Endodermal cell (in vitro differentiated cells): ENCODE measurements at regions not wholly inside any gene's neighbourhood (a gene's known extent, or its start where the extent isn't known, plus 50 kb on each side); places are given as distances from the start of the nearest gene placed in this dataset.

Experiments used
- DNase-seq: peaks from one replicate; pipeline ENCODE4 v3.0.0-alpha.2; 2017
- H3K27ac ChIP-seq: 2 replicates; pipeline ENCODE4 v1.5.1; 2013; ENCODE audit warnings: mild to moderate bottlenecking, low read depth, low read length, moderate library complexity
- H3K27me3 ChIP-seq: 2 replicates; pipeline ENCODE4 v1.6.1; 2013; ENCODE audit warnings: mild to moderate bottlenecking, low read length, moderate library complexity; ENCODE audit not compliant: insufficient read depth, control insufficient read depth, poor library complexity, severe bottlenecking
- H3K36me3 ChIP-seq: 2 replicates; pipeline ENCODE4 v1.7.0; 2013; ENCODE audit warnings: mild to moderate bottlenecking, low read length, moderate library complexity; ENCODE audit not compliant: control insufficient read depth, insufficient read depth
- H3K4me1 ChIP-seq: one replicate; pipeline ENCODE4 v1.7.0; 2013; ENCODE audit warnings: low read length; ENCODE audit not compliant: control insufficient read depth, insufficient read depth
- H3K4me3 ChIP-seq: 2 replicates; pipeline ENCODE4 v1.5.1; 2013; ENCODE audit warnings: mild to moderate bottlenecking, low read length, moderate library complexity
- H3K9ac ChIP-seq: 2 replicates; pipeline ENCODE4 v1.6.1; 2013; ENCODE audit warnings: mild to moderate bottlenecking, low read length, moderate library complexity; ENCODE audit not compliant: poor library complexity, severe bottlenecking; ENCODE audit errors: extremely low read depth
- H3K9me3 ChIP-seq: 2 replicates; pipeline ENCODE4 v1.6.1; 2013; ENCODE audit warnings: mild to moderate bottlenecking, low read length, moderate library complexity; ENCODE audit not compliant: control insufficient read depth
- H3K27ac Mint-ChIP-seq: 2 replicates; pipeline ENCODE4 v1.8.0; 2020; ENCODE audit warnings: mixed read lengths
- H3K27me3 Mint-ChIP-seq: 2 replicates; pipeline ENCODE4 v1.8.0; 2021; ENCODE audit warnings: mild to moderate bottlenecking, mixed read lengths; ENCODE audit not compliant: insufficient read depth
- H3K36me3 Mint-ChIP-seq: 2 replicates; pipeline ENCODE4 v1.8.0; 2020; ENCODE audit warnings: low read depth, mixed read lengths
- H3K4me1 Mint-ChIP-seq: 2 replicates; pipeline ENCODE4 v1.8.0; 2020; ENCODE audit warnings: mixed read lengths
- H3K4me3 Mint-ChIP-seq: 2 replicates; pipeline ENCODE4 v1.8.0; 2020; ENCODE audit warnings: mild to moderate bottlenecking, moderate library complexity, mixed read lengths
- H3K9me3 Mint-ChIP-seq: 2 replicates; pipeline ENCODE4 v1.8.0; 2020; ENCODE audit warnings: mild to moderate bottlenecking, mixed read lengths
- WGBS, 2 experiments: methylation state at CpG; one replicate each; pipeline versions ENCODE4 v1.1.5 to v1.1.7; 2013; ENCODE audit warnings: missing lambda C conversion rate in 2 of 2, mixed read lengths in 1 of 2; ENCODE audit not compliant: insufficient coverage in 1 of 2, insufficient read length in 1 of 2; 5-methylcytosine and 5-hydroxymethylcytosine counted together
- TF ChIP-seq, protein P1 (sequence below): fragments of 200-600 bp; sonication (generic); conservative IDR thresholded peaks from 2 replicates; pipeline ENCODE4 v1.5.0; 2021; ENCODE audit warnings: antibody characterized with exemption, mild to moderate bottlenecking

- peaks cover 22% of the 10 kb centered on the region for H3K9me3 ChIP-seq
- no peak overlapping the region for H3K27ac ChIP-seq
- H3K36me3 Mint-ChIP-seq, result peaks cover 2% of the 10 kb centered on the region
- no peak for DNase-seq
- H3K27ac Mint-ChIP-seq, result no peak overlapping the region
- H3K36me3 ChIP-seq, result no peaks in the 10 kb centered on the region
- H3K4me3 ChIP-seq, result no peak overlapping the region
- no peaks in the 10 kb centered on the region for H3K27me3 Mint-ChIP-seq
- 91% methylated on average over 1 of the region's 2 CpGs; no CpG with 5 or more reads in 1 of the 2 experiments for WGBS, 2 experiments
- H3K4me3 Mint-ChIP-seq, result no peak overlapping the region
- H3K9me3 Mint-ChIP-seq, result peaks cover 24% of the 10 kb centered on the region
- H3K27me3 ChIP-seq, result no peaks in the 10 kb centered on the region
- H3K4me1 ChIP-seq, result no peaks in the 10 kb centered on the region
- TF ChIP-seq, protein P1, sequence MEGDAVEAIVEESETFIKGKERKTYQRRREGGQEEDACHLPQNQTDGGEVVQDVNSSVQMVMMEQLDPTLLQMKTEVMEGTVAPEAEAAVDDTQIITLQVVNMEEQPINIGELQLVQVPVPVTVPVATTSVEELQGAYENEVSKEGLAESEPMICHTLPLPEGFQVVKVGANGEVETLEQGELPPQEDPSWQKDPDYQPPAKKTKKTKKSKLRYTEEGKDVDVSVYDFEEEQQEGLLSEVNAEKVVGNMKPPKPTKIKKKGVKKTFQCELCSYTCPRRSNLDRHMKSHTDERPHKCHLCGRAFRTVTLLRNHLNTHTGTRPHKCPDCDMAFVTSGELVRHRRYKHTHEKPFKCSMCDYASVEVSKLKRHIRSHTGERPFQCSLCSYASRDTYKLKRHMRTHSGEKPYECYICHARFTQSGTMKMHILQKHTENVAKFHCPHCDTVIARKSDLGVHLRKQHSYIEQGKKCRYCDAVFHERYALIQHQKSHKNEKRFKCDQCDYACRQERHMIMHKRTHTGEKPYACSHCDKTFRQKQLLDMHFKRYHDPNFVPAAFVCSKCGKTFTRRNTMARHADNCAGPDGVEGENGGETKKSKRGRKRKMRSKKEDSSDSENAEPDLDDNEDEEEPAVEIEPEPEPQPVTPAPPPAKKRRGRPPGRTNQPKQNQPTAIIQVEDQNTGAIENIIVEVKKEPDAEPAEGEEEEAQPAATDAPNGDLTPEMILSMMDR, result no peak
- no peak overlapping the region for H3K9ac ChIP-seq
- H3K4me1 Mint-ChIP-seq, result no peaks in the 10 kb centered on the region
These were observed 617.3 kb upstream of the ST8SIA4 start for GRCh38 chr5:101520417-101520816.

DNA sequence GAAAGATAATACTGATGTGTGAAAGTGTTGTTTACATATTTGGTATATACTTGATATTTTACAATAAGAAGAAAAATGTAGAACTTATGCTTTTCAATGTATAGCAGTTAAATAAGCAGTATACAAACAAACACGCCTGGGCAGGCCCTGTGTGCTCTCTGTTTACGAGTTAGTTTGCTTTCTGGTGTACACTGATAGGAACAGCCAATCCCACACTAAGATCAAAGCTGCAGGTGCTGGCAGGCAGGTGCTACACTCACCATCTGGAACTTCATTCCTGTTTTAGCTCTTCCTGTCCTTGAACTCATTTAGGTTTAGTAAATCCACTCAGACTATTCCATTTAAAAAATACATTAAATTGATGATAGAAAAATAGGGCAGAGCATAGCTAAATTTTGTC is 614.7 kb upstream of the ST8SIA4 start:
- Mint-ChIP-seq H3K4me1 (no peaks in the 10 kb centered on the region), H3K36me3 (peaks cover 2% of the 10 kb centered on the region), H3K27ac (no peak overlapping the region), H3K4me3 (no peak overlapping the region), H3K9me3 (peaks cover 32% of the 10 kb centered on the region), H3K27me3 (no peaks in the 10 kb centered on the region)
- H3K27me3 ChIP-seq, result no peaks in the 10 kb centered on the region
- no peak overlapping the region for H3K4me3 ChIP-seq
- no peak overlapping the region for H3K9ac ChIP-seq
- peaks cover 36% of the 10 kb centered on the region for H3K9me3 ChIP-seq
- TF ChIP-seq, protein P1, result no peak
- H3K4me1 ChIP-seq, result no peaks in the 10 kb centered on the region
- no peaks in the 10 kb centered on the region for H3K36me3 ChIP-seq
- DNase-seq, result no peak
- WGBS, 2 experiments, result 80 to 96% methylated on average over 1 to 2 of the region's 2 CpGs
- no peak overlapping the region for H3K27ac ChIP-seq

DNA sequence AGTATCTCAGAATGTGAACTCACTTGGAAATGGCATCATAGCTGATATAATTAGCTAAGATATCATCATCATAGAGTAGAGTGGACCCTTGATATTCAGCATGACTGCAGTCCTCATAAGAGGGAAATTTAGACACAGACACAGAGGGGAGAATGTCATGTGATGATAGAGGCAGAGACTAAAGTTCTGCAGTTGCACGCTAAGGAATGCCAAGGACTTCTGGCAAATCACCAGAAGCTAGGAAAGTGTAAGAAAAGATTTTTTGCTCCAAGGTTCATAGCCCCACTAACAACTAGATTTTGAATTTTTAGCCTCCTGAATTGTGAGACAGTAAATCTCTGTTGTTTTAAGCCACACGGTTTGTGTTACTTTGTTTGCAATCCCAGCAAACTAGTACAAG is 612.6 kb upstream of the ST8SIA4 start:
- Histone ChIP-seq H3K9me3 (peaks cover 34% of the 10 kb centered on the region), H3K36me3 (no peaks in the 10 kb centered on the region), H3K9ac (no peak overlapping the region), H3K4me3 (no peak overlapping the region), H3K27me3 (no peaks in the 10 kb centered on the region), H3K4me1 (no peaks in the 10 kb centered on the region), H3K27ac (no peak overlapping the region)
- no peaks in the 10 kb centered on the region for H3K27me3 Mint-ChIP-seq
- H3K4me3 Mint-ChIP-seq, result no peak overlapping the region
- DNase-seq, result no peak
- WGBS, 2 experiments, result 87% methylated on average over 2 of the region's 2 CpGs; no CpG with 5 or more reads in 1 of the 2 experiments
- H3K27ac Mint-ChIP-seq, result no peak overlapping the region
- TF ChIP-seq, protein P1, result no peak
- peaks cover 37% of the 10 kb centered on the region for H3K9me3 Mint-ChIP-seq
- no peaks in the 10 kb centered on the region for H3K4me1 Mint-ChIP-seq
- no peaks in the 10 kb centered on the region for H3K36me3 Mint-ChIP-seq
